Adrenal gland (tissue), 9 donors: ENCODE measurements at regions not wholly inside any gene's neighbourhood (a gene's known extent, or its start where the extent isn't known, plus 50 kb on each side); places are given as distances from the start of the nearest gene placed in this dataset.

Source experiments
- DNase-seq, 7 donors: peaks; one replicate each; pipeline ENCODE4 v3.0.0-alpha.2; 2019 to 2020
- H3K27ac ChIP-seq, 5 donors: fragments of 200-600 bp; sonication (generic) in 4 of 5; 1 replicate in 3 of 5; 2 replicates in 2 of 5; pipeline versions ENCODE4 v1.5.1 to v1.8.0; 2016 to 2020; ENCODE audit warnings: mild to moderate bottlenecking in 1 of 5
- H3K27me3 ChIP-seq: fragments of 200-600 bp; 2 replicates; pipeline ENCODE4 v1.8.0; 2021
- H3K36me3 ChIP-seq, 2 donors: fragments of 200-600 bp; replicated peaks in 1 of 2; 1 replicate in 1 of 2; 2 replicates in 1 of 2; pipeline versions ENCODE4 v1.5.1 to v1.8.0; 2018 to 2022
- H3K4me1 ChIP-seq, 2 donors: fragments of 200-600 bp; replicated peaks in 1 of 2; 1 replicate in 1 of 2; 2 replicates in 1 of 2; pipeline versions ENCODE4 v1.5.1 to v1.8.0; 2018 to 2021
- H3K4me3 ChIP-seq, 4 donors: fragments of 200-600 bp; sonication (generic) in 3 of 4; one replicate each; pipeline ENCODE4 v1.5.1; 2016 to 2018
- H3K9me3 ChIP-seq, 3 donors: fragments of 200-600 bp; sonication (generic) in 1 of 3; replicated peaks in 1 of 3; 1 replicate in 2 of 3; 2 replicates in 1 of 3; pipeline versions ENCODE4 v1.5.1 to v1.8.0; 2016 to 2021
- CTCF ChIP-seq, 6 experiments: fragments of 450-650 bp in 4 of 6; fragments of 200-600 bp in 2 of 6; sonication (generic) in 1 of 6; IDR thresholded peaks; 1 replicate in 5 of 6; 2 replicates in 1 of 6; pipeline versions ENCODE4 v1.5.1 to v1.8.0; 2016 to 2021; ENCODE audit warnings: antibody characterized with exemption in 6 of 6, mild to moderate bottlenecking in 2 of 6, moderate library complexity in 1 of 6
- POLR2A ChIP-seq, 2 donors: fragments of 450-650 bp; IDR thresholded peaks; one replicate each; pipeline ENCODE4 v1.6.1; 2017; ENCODE audit warnings: antibody characterized with exemption in 2 of 2, mild to moderate bottlenecking in 2 of 2, moderate library complexity in 1 of 2
- WGBS, 4 donors: extraction: QIAGEN DNeasy Blood & Tissue Kit in 2 of 4; methylation state at CpG; one replicate each; pipeline versions ENCODE4 v1.1.5 to v1.1.7; 2013 to 2017; 5-methylcytosine and 5-hydroxymethylcytosine counted together
- intact Hi-C, 2 donors: fragments of 100-400 bp; cut with DNase I; formaldehyde crosslinking; loops; one replicate each; pipeline versions ENCODE4 v1.14.1 to v1.15.0; 2022 to 2023
- donor health status: healthy with polysubstance abuse.
- donor health status: Bipolar disorder and iron deficiency.
- donor health status: DM: yes; HTN: yes; CAD: no.
- donor health status: DM: no; HTN: no; CAD: no.
- donor health status: DM: no; HTN: no; CAD: no.

GRCh38 chr14:54138354-54139038, 181.9 kb upstream of the BMP4 start:
- WGBS, 4 donors: 46 to 84% (median 70%) methylated on average over 2 of the region's 2 CpGs

GRCh38 chr14:54140551-54140950, 183.9 kb upstream of the BMP4 start:
- Histone ChIP-seq H3K4me3 (no peak overlapping the region), H3K4me1 (no peaks in the 10 kb centered on the region), H3K27me3 (no peaks in the 10 kb centered on the region), H3K9me3 (no peaks in the 10 kb centered on the region), H3K27ac (no peak overlapping the region), H3K36me3 (no peaks in the 10 kb centered on the region)
- 76 to 94% (median 93%) methylated on average over 1 of the region's 1 CpG for WGBS, 4 donors
- no peak for DNase-seq
- intact Hi-C loops: no loop called here
- TF ChIP-seq CTCF (IDR thresholded peaks at IDR 0.05): no peak
- TF ChIP-seq POLR2A (IDR thresholded peaks at IDR 0.05): no peak

More at GRCh38 chr14:54138354-54139038, 181.9 kb upstream of the BMP4 start:
- TF ChIP-seq POLR2A (IDR thresholded peaks at IDR 0.05): no peak
- TF ChIP-seq CTCF (IDR thresholded peaks at IDR 0.05): no peak
- no peak for DNase-seq
- intact Hi-C loops: no loop called here
- Histone ChIP-seq H3K27me3 (no peaks in the 10 kb centered on the region), H3K36me3 (no peaks in the 10 kb centered on the region), H3K27ac (no peak overlapping the region), H3K4me3 (no peak overlapping the region), H3K9me3 (no peaks in the 10 kb centered on the region), H3K4me1 (no peaks in the 10 kb centered on the region)

DNA sequence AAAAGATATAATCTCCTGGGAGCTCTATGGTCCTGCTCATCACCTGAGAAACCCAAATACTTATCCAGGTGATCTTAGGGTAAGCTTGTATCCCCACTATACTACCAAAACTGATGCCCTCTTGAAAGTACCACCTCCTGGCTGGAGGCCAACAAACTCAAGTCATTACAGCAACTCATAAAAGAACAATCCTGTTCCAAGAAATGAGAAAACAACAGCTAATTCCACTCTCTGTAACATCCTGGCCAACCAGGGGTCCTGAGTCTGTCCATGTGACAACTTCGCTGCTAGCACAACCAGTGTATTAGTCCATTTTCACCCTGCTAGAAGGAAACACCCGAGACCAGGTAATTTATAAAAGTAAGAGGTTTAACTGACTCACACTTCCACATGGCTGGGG, 190.0 kb upstream of the BMP4 start:
- Histone ChIP-seq H3K27me3 (no peaks in the 10 kb centered on the region), H3K27ac (no peak overlapping the region), H3K9me3 (no peaks in the 10 kb centered on the region), H3K4me1 (no peaks in the 10 kb centered on the region), H3K4me3 (no peak overlapping the region), H3K36me3 (no peaks in the 10 kb centered on the region)
- DNase-seq: no peak
- intact Hi-C loops: no loop called here
- WGBS, 4 donors: 83 to 96% (median 86%) methylated on average over 2 of the region's 2 CpGs
- TF ChIP-seq CTCF (IDR thresholded peaks at IDR 0.05) (no peak), POLR2A (IDR thresholded peaks at IDR 0.05) (no peak)

GRCh38 chr14:54147282-54147681, 190.7 kb upstream of the BMP4 start:
- no peak overlapping the region for H3K27ac ChIP-seq
- no peaks in the 10 kb centered on the region for H3K9me3 ChIP-seq
- peak in 4 of 7 donors; percentile 11 to 30 (median 23) for DNase-seq
- no peak overlapping the region for H3K4me3 ChIP-seq
- H3K36me3 ChIP-seq: no peaks in the 10 kb centered on the region
- H3K27me3 ChIP-seq: no peaks in the 10 kb centered on the region
- 51 to 62% (median 56%) methylated on average over 2 of the region's 2 CpGs for WGBS, 4 donors
- TF ChIP-seq CTCF (IDR thresholded peaks at IDR 0.05) (no peak), POLR2A (IDR thresholded peaks at IDR 0.05) (no peak)
- intact Hi-C loops: no loop called here
- H3K4me1 ChIP-seq: no peaks in the 10 kb centered on the region
